Mucosa of rectum (tissue), 2 donors: ENCODE measurements at regions not wholly inside any gene's neighbourhood (a gene's known extent, or its start where the extent isn't known, plus 50 kb on each side); places are given as distances from the start of the nearest gene placed in this dataset.

Experiments
- H3K27ac ChIP-seq, 2 donors: one replicate each; pipeline ENCODE4 v1.7.0; 2013; ENCODE audit warnings: inconsistent platforms in 2 of 2, low read depth in 2 of 2, low read length in 2 of 2
- H3K27me3 ChIP-seq, 2 donors: one replicate each; pipeline ENCODE4 v1.7.0; 2013; ENCODE audit warnings: low read length in 2 of 2; ENCODE audit not compliant: control insufficient read depth in 2 of 2, insufficient read depth in 2 of 2
- H3K36me3 ChIP-seq, 2 donors: one replicate each; pipeline ENCODE4 v1.7.0; 2013; ENCODE audit warnings: low read length in 2 of 2; ENCODE audit not compliant: control insufficient read depth in 2 of 2, insufficient read depth in 2 of 2
- H3K4me1 ChIP-seq, 2 donors: one replicate each; pipeline ENCODE4 v1.7.0; 2013; ENCODE audit warnings: low read length in 2 of 2, mild to moderate bottlenecking in 1 of 2; ENCODE audit not compliant: control insufficient read depth in 2 of 2, insufficient read depth in 2 of 2
- H3K4me3 ChIP-seq, 2 donors: one replicate each; pipeline ENCODE4 v1.7.0; 2013; ENCODE audit warnings: low read length in 2 of 2
- H3K9ac ChIP-seq, 2 donors: one replicate each; pipeline ENCODE4 v1.7.0; 2013; ENCODE audit warnings: low read length in 2 of 2, low read depth in 1 of 2, mild to moderate bottlenecking in 1 of 2
- H3K9me3 ChIP-seq, 2 donors: one replicate each; pipeline ENCODE4 v1.7.0; 2013; ENCODE audit warnings: low read length in 2 of 2; ENCODE audit not compliant: control insufficient read depth in 2 of 2
- donor health status: healthy.
- donor health status: Normal muscosa, but diverticular disease.

- no peaks in the 10 kb centered on the region for H3K36me3 ChIP-seq
- no peaks in the 10 kb centered on the region for H3K27me3 ChIP-seq
- no peaks in the 10 kb centered on the region for H3K4me1 ChIP-seq
- no peak overlapping the region for H3K27ac ChIP-seq
- no peak overlapping the region for H3K4me3 ChIP-seq
- H3K9me3 ChIP-seq, result peaks cover 2 to 4% of the 10 kb centered on the region in 2 donors
- no peak overlapping the region for H3K9ac ChIP-seq
Measured at GRCh38 chr2:82491591-82491990, 1967.5 kb downstream of the SUCLG1 start.

GRCh38 chr2:82487354-82487753, 1971.7 kb downstream of the SUCLG1 start:
- no peak overlapping the region for H3K9ac ChIP-seq
- no peak overlapping the region for H3K4me3 ChIP-seq
- H3K27ac ChIP-seq, result no peak overlapping the region
- peaks cover 2 to 4% of the 10 kb centered on the region in 2 donors for H3K9me3 ChIP-seq
- no peaks in the 10 kb centered on the region for H3K27me3 ChIP-seq
- no peaks in the 10 kb centered on the region for H3K4me1 ChIP-seq
- H3K36me3 ChIP-seq, result no peaks in the 10 kb centered on the region

GRCh38 chr2:82485701-82486100, 1973.4 kb downstream of the SUCLG1 start:
- Histone ChIP-seq H3K9me3 (no peaks in the 10 kb centered on the region), H3K27me3 (no peaks in the 10 kb centered on the region), H3K27ac (no peak overlapping the region), H3K4me3 (no peak overlapping the region), H3K9ac (no peak overlapping the region), H3K4me1 (no peaks in the 10 kb centered on the region), H3K36me3 (no peaks in the 10 kb centered on the region)

- H3K27ac ChIP-seq, result no peak overlapping the region
- no peaks in the 10 kb centered on the region for H3K9me3 ChIP-seq
- H3K27me3 ChIP-seq, result no peaks in the 10 kb centered on the region
- no peaks in the 10 kb centered on the region for H3K36me3 ChIP-seq
- no peak overlapping the region for H3K4me3 ChIP-seq
- no peak overlapping the region for H3K9ac ChIP-seq
- peaks cover 2 to 4% of the 10 kb centered on the region in 2 donors for H3K4me1 ChIP-seq
Measured at GRCh38 chr2:82481207-82481606, 1977.9 kb downstream of the SUCLG1 start.

GRCh38 chr2:82478641-82479040, 1980.4 kb downstream of the SUCLG1 start:
- H3K9ac ChIP-seq, result no peak overlapping the region
- H3K36me3 ChIP-seq, result no peaks in the 10 kb centered on the region
- H3K27ac ChIP-seq, result no peak overlapping the region
- H3K4me1 ChIP-seq, result peaks cover 2 to 4% of the 10 kb centered on the region in 2 donors
- no peaks in the 10 kb centered on the region for H3K27me3 ChIP-seq
- no peak overlapping the region for H3K4me3 ChIP-seq
- no peaks in the 10 kb centered on the region for H3K9me3 ChIP-seq

- Histone ChIP-seq H3K36me3 (no peaks in the 10 kb centered on the region), H3K9ac (no peak overlapping the region), H3K4me3 (no peak overlapping the region), H3K27ac (no peak overlapping the region), H3K27me3 (no peaks in the 10 kb centered on the region), H3K4me1 (peaks cover 2 to 4% of the 10 kb centered on the region in 2 donors), H3K9me3 (no peaks in the 10 kb centered on the region)
Measured at GRCh38 chr2:82476094-82476493, 1983.0 kb downstream of the SUCLG1 start.

- Histone ChIP-seq H3K36me3 (no peaks in the 10 kb centered on the region), H3K27me3 (no peaks in the 10 kb centered on the region), H3K4me3 (no peak overlapping the region), H3K27ac (no peak overlapping the region), H3K4me1 (no peaks in the 10 kb centered on the region), H3K9ac (no peak overlapping the region), H3K9me3 (no peaks in the 10 kb centered on the region)
Measured at GRCh38 chr2:82428251-82428650, 2030.8 kb downstream of the SUCLG1 start.

- Histone ChIP-seq H3K4me1 (no peaks in the 10 kb centered on the region), H3K36me3 (no peaks in the 10 kb centered on the region), H3K27ac (no peak overlapping the region), H3K9ac (no peak overlapping the region), H3K4me3 (no peak overlapping the region), H3K27me3 (no peaks in the 10 kb centered on the region), H3K9me3 (no peaks in the 10 kb centered on the region)
Measured at GRCh38 chr2:82412021-82412420, 2047.1 kb downstream of the SUCLG1 start.

- no peak overlapping the region for H3K4me3 ChIP-seq
- H3K27ac ChIP-seq, result no peak overlapping the region
- no peak overlapping the region for H3K9ac ChIP-seq
Measured at GRCh38 chr2:82411071-82411470, 2048.0 kb downstream of the SUCLG1 start.

GRCh38 chr2:82395531-82395930, 2063.5 kb downstream of the SUCLG1 start:
- Histone ChIP-seq H3K4me3 (no peak overlapping the region), H3K27me3 (no peaks in the 10 kb centered on the region), H3K27ac (no peak overlapping the region), H3K9ac (no peak overlapping the region), H3K36me3 (no peaks in the 10 kb centered on the region), H3K9me3 (no peaks in the 10 kb centered on the region), H3K4me1 (no peaks in the 10 kb centered on the region)

More at GRCh38 chr2:82411071-82411470, 2048.0 kb downstream of the SUCLG1 start:
- H3K4me1 ChIP-seq, result no peaks in the 10 kb centered on the region
- no peaks in the 10 kb centered on the region for H3K27me3 ChIP-seq
- no peaks in the 10 kb centered on the region for H3K9me3 ChIP-seq
- H3K36me3 ChIP-seq, result no peaks in the 10 kb centered on the region

GRCh38 chr2:82391386-82391785, 2067.7 kb downstream of the SUCLG1 start:
- Histone ChIP-seq H3K27ac (no peak overlapping the region), H3K9me3 (no peaks in the 10 kb centered on the region), H3K9ac (no peak overlapping the region), H3K27me3 (no peaks in the 10 kb centered on the region), H3K36me3 (no peaks in the 10 kb centered on the region), H3K4me1 (no peaks in the 10 kb centered on the region), H3K4me3 (no peak overlapping the region)
